H1 (cell line): ENCODE measurements at regions not wholly inside any gene's neighbourhood (a gene's known extent, or its start where the extent isn't known, plus 50 kb on each side); places are given as distances from the start of the nearest gene placed in this dataset.

Experiments used
- CTCF ChIA-PET: fragments of 300-600 bp; sonication (Branson Sonifier 250); formaldehyde crosslinking; loops from one replicate; lab custom pipeline; 2021; ENCODE audit not compliant: partially characterized antibody; lab: Charles Lee
- POLR2A ChIA-PET: fragments of 300-600 bp; sonication (Branson Sonifier 250); formaldehyde crosslinking; loops from one replicate; lab custom pipeline; 2021; ENCODE audit warnings: inconsistent platforms; ENCODE audit not compliant: partially characterized antibody; lab: Charles Lee
- DNase-seq, 2 experiments: peaks; one replicate each; pipeline versions ENCODE4 v3.0.0 to v3.0.0-alpha.2; 2010 to 2022; ENCODE audit warnings: low spot score in 2 of 2, low read depth in 1 of 2, mixed read lengths in 1 of 2
- FAIRE-seq: peaks from 2 replicates; lab custom pipeline; 2011; peaks lifted over from hg19 to GRCh38; lab: Jason Lieb, UNC
- H2AFZ ChIP-seq: 2 replicates; pipeline ENCODE4 v1.8.1; 2012; ENCODE audit warnings: low read length, inconsistent platforms
- H2AK5ac ChIP-seq: 2 replicates; pipeline ENCODE4 v1.6.1; 2013; ENCODE audit warnings: low read depth, low read length
- H2BK120ac ChIP-seq: replicated peaks from 2 replicates; pipeline ENCODE3; 2013; ENCODE audit warnings: low read depth, low read length, inconsistent platforms
- H2BK12ac ChIP-seq: 2 replicates; pipeline ENCODE4 v1.6.1; 2013; ENCODE audit warnings: low read depth, low read length
- H2BK15ac ChIP-seq: 2 replicates; pipeline ENCODE4 v1.6.1; 2013; ENCODE audit warnings: low read length
- H2BK20ac ChIP-seq: 2 replicates; pipeline ENCODE4 v1.6.1; 2013; ENCODE audit warnings: low read length
- H2BK5ac ChIP-seq: 2 replicates; pipeline ENCODE4 v1.6.1; 2013; ENCODE audit warnings: low read depth, low read length
- H3K14ac ChIP-seq: 2 replicates; pipeline ENCODE4 v1.6.1; 2013; ENCODE audit warnings: inconsistent platforms; ENCODE audit not compliant: insufficient read length
- H3K18ac ChIP-seq: 2 replicates; pipeline ENCODE4 v1.6.1; 2013; ENCODE audit warnings: low read length; ENCODE audit errors: extremely low read depth
- H3K23ac ChIP-seq: 2 replicates; pipeline ENCODE4 v1.6.1; 2013; ENCODE audit warnings: inconsistent platforms; ENCODE audit not compliant: insufficient read length
- H3K23me2 ChIP-seq: 2 replicates; pipeline ENCODE4 v1.6.1; 2013; ENCODE audit warnings: low read depth, low read length
- H3K27ac ChIP-seq: 2 replicates; pipeline ENCODE4 v1.6.1; 2011; ENCODE audit warnings: low read depth, low read length, inconsistent platforms
- H3K27me3 ChIP-seq, 4 experiments: replicated peaks in 1 of 4; 1 replicate in 1 of 4; 2 replicates in 3 of 4; pipeline versions ENCODE4 v1.6.1 to v1.8.1; 2011 to 2013; ENCODE audit warnings: low read length in 3 of 4, mild to moderate bottlenecking in 3 of 4, inconsistent platforms in 2 of 4, mixed read lengths in 2 of 4, moderate library complexity in 1 of 4; ENCODE audit not compliant: control insufficient read depth in 3 of 4, insufficient read depth in 3 of 4; ENCODE audit errors: extremely low read depth in 1 of 4
- H3K36me3 ChIP-seq, 4 experiments: 2 replicates each; pipeline versions ENCODE4 v1.6.1 to v1.8.1; 2011 to 2013; ENCODE audit warnings: mild to moderate bottlenecking in 4 of 4, low read length in 3 of 4, moderate library complexity in 2 of 4, control low read depth in 1 of 4, inconsistent platforms in 1 of 4; ENCODE audit not compliant: insufficient read depth in 4 of 4, control insufficient read depth in 2 of 4
- H3K4ac ChIP-seq: replicated peaks from 2 replicates; pipeline ENCODE3; 2013; ENCODE audit warnings: low read length, low read depth, mixed read lengths, inconsistent platforms; ENCODE audit not compliant: insufficient read length
- H3K4me1 ChIP-seq, 4 experiments: replicated peaks in 1 of 4; 1 replicate in 1 of 4; 2 replicates in 3 of 4; pipeline versions ENCODE4 v1.6.1 to v1.8.1; 2011 to 2013; ENCODE audit warnings: low read length in 3 of 4, inconsistent platforms in 2 of 4, mixed read lengths in 1 of 4; ENCODE audit not compliant: insufficient read depth in 4 of 4, control insufficient read depth in 3 of 4
- H3K4me2 ChIP-seq, 2 experiments: 2 replicates each; pipeline versions ENCODE4 v1.6.1 to v1.8.1; 2011 to 2013; ENCODE audit warnings: low read depth in 2 of 2, low read length in 2 of 2, control low read depth in 1 of 2, inconsistent platforms in 1 of 2, mild to moderate bottlenecking in 1 of 2; ENCODE audit not compliant: insufficient read depth in 1 of 2
- H3K4me3 ChIP-seq, 4 experiments: fragments of 200-600, 300-600 bp in 1 of 4; sonication (generic), shearing (Covaris generic), sonication (Bioruptor Twin) in 1 of 4; 2 replicates each; pipeline versions ENCODE4 v1.5.1 to v1.8.1; 2011 to 2016; ENCODE audit warnings: low read length in 4 of 4, low read depth in 3 of 4, control low read depth in 2 of 4, inconsistent platforms in 2 of 4, mild to moderate bottlenecking in 2 of 4, mixed read lengths in 1 of 4, moderate library complexity in 1 of 4; ENCODE audit not compliant: insufficient read depth in 2 of 4; ENCODE audit errors: extremely low read depth in 1 of 4
- H3K56ac ChIP-seq: replicated peaks from 2 replicates; pipeline ENCODE3; 2013; ENCODE audit warnings: low read depth, mild to moderate bottlenecking, mixed read lengths, low read length, inconsistent platforms; ENCODE audit not compliant: insufficient read length
- H3K79me1 ChIP-seq: 2 replicates; pipeline ENCODE4 v1.6.1; 2013; ENCODE audit warnings: low read depth, low read length, control low read depth
- H3K79me2 ChIP-seq, 2 experiments: 2 replicates each; pipeline versions ENCODE4 v1.6.1 to v1.8.1; 2012 to 2013; ENCODE audit warnings: low read length in 2 of 2, mild to moderate bottlenecking in 2 of 2, inconsistent platforms in 1 of 2; ENCODE audit not compliant: insufficient read depth in 2 of 2, control insufficient read depth in 1 of 2
- H3K9ac ChIP-seq, 4 experiments: replicated peaks in 1 of 4; 1 replicate in 1 of 4; 2 replicates in 3 of 4; pipeline versions ENCODE4 v1.6.1 to v1.8.1; 2011 to 2013; ENCODE audit warnings: low read depth in 3 of 4, low read length in 3 of 4, control low read depth in 2 of 4, mild to moderate bottlenecking in 2 of 4, moderate library complexity in 2 of 4, inconsistent platforms in 1 of 4; ENCODE audit errors: extremely low read depth in 1 of 4
- H3K9me3 ChIP-seq, 2 experiments: 2 replicates each; pipeline versions ENCODE4 v1.6.1 to v1.8.1; 2012 to 2013; ENCODE audit warnings: mild to moderate bottlenecking in 2 of 2, moderate library complexity in 2 of 2, control low read depth in 1 of 2, inconsistent platforms in 1 of 2, low read depth in 1 of 2, low read length in 1 of 2, mixed read lengths in 1 of 2; ENCODE audit not compliant: insufficient read depth in 2 of 2
- H4K20me1 ChIP-seq, 2 experiments: replicated peaks in 1 of 2; 2 replicates each; pipeline versions ENCODE3 to v1.8.1; 2011 to 2013; ENCODE audit warnings: inconsistent platforms in 2 of 2, low read length in 2 of 2, mild to moderate bottlenecking in 1 of 2; ENCODE audit not compliant: insufficient read depth in 2 of 2, control insufficient read depth in 1 of 2
- H4K5ac ChIP-seq: 2 replicates; pipeline ENCODE4 v1.6.1; 2013; ENCODE audit warnings: low read length, low read depth, mixed read lengths, inconsistent platforms; ENCODE audit not compliant: insufficient read length
- H4K8ac ChIP-seq: 2 replicates; pipeline ENCODE4 v1.8.0; 2013; ENCODE audit warnings: mild to moderate bottlenecking, moderate library complexity, low read length, inconsistent platforms; ENCODE audit not compliant: insufficient read depth; ENCODE audit errors: extremely low read depth
- H4K91ac ChIP-seq: replicated peaks from 2 replicates; pipeline ENCODE3; 2013; ENCODE audit warnings: low read length, mixed read lengths, inconsistent platforms; ENCODE audit not compliant: insufficient read length
- CBX8 ChIP-seq: fragments of 300-800, 300-1000 bp; sonication (generic); IDR thresholded peaks from 2 replicates; pipeline ENCODE4 v1.7.1; 2016; ENCODE audit warnings: low read depth, low read length, borderline replicate concordance
- CHD1 ChIP-seq: IDR thresholded peaks from 2 replicates; pipeline ENCODE4 v1.6.1; 2012; ENCODE audit warnings: low read depth, low read length, improper control_type of control experiment
- EP300 ChIP-seq, 2 experiments: IDR thresholded peaks; 1 replicate in 1 of 2; 2 replicates in 1 of 2; pipeline ENCODE4 v1.6.1; 2011 to 2012; ENCODE audit warnings: low read depth in 2 of 2, low read length in 2 of 2, mild to moderate bottlenecking in 2 of 2, borderline replicate concordance in 1 of 2, inconsistent platforms in 1 of 2, moderate library complexity in 1 of 2
- HDAC2 ChIP-seq, 2 experiments: fragments of 300-600 bp in 1 of 2; sonication (generic) in 1 of 2; IDR thresholded peaks; 2 replicates each; pipeline ENCODE4 v1.6.1; 2011 to 2012; ENCODE audit warnings: low read depth in 2 of 2, low read length in 2 of 2, mild to moderate bottlenecking in 2 of 2, moderate library complexity in 2 of 2, borderline replicate concordance in 1 of 2, inconsistent platforms in 1 of 2
- KDM1A ChIP-seq: fragments of 200-600, 300-600 bp; sonication (generic); IDR thresholded peaks from 2 replicates; pipeline ENCODE4 v1.7.1; 2016; ENCODE audit warnings: mild to moderate bottlenecking, low read length, borderline replicate concordance
- KDM4A ChIP-seq: IDR thresholded peaks from one replicate; pipeline ENCODE4 v1.7.1; 2012; ENCODE audit warnings: low read depth, mild to moderate bottlenecking, moderate library complexity, low read length, inconsistent platforms; ENCODE audit not compliant: severe bottlenecking
- SIX5 ChIP-seq: IDR thresholded peaks from 2 replicates; pipeline ENCODE4 v1.6.1; 2011; ENCODE audit warnings: mild to moderate bottlenecking, low read depth, low read length
- USF2 ChIP-seq: IDR thresholded peaks from 2 replicates; pipeline ENCODE4 v1.6.1; 2011; ENCODE audit warnings: low read length, improper control_type of control experiment
- YY1 ChIP-seq: IDR thresholded peaks from 2 replicates; pipeline ENCODE4 v1.6.1; 2011; ENCODE audit warnings: low read depth, mild to moderate bottlenecking, low read length

GRCh38 chr5:163889369-163889768 lies 383.9 kb downstream of the MAT2B start:
- H3K79me2 ChIP-seq: no peaks in the 10 kb centered on the region
- no peak overlapping the region for H3K14ac ChIP-seq
- H2BK20ac ChIP-seq: no peak overlapping the region
- H3K4me1 ChIP-seq: peaks cover 0 to 7% (median 1%) of the 10 kb centered on the region in 4 experiments; a peak in 3 of 7 replicates
- H2BK5ac ChIP-seq: no peak overlapping the region
- TF ChIP-seq KDM4A (no peak), SIX5 (no peak), YY1 (no peak), EP300 (IDR thresholded peaks at IDR 0.05; ENCODE audit: borderline replicate concordance in 1 of 2, low read depth in 2 of 2, low read length in 2 of 2) (no peak), CBX8 (no peak), USF2 (no peak), HDAC2 (IDR thresholded peaks at IDR 0.05; ENCODE audit: borderline replicate concordance in 1 of 2, low read depth in 2 of 2, low read length in 2 of 2) (no peak), KDM1A (no peak), CHD1 (no peak)
- TF ChIP-seq, all 59 proteins: peak for 0
- H2AFZ ChIP-seq: no peak overlapping the region
- H3K9me3 ChIP-seq: no peaks in the 10 kb centered on the region
- H3K4me2 ChIP-seq: no peak overlapping the region
- H4K5ac ChIP-seq: no peak overlapping the region
- no peak overlapping the region for H4K91ac ChIP-seq
- DNase-seq: no peak
- H3K27ac ChIP-seq: no peak overlapping the region
- no peak overlapping the region for H4K8ac ChIP-seq
- no peak overlapping the region for H2AK5ac ChIP-seq
- H2BK120ac ChIP-seq: no peak overlapping the region
- H3K79me1 ChIP-seq: no peaks in the 10 kb centered on the region
- no peak overlapping the region for H2BK15ac ChIP-seq
- no peak overlapping the region for H3K23ac ChIP-seq
- H3K4ac ChIP-seq: no peak overlapping the region
- H3K56ac ChIP-seq: no peak overlapping the region
- CTCF ChIA-PET: interaction anchor here (1.4 to 1.7 kb wide), 2 partner anchors 9 to 14 kb away, joined by 4 to 7 read pairs; no protein-coding TSS in a partner anchor
- no peak overlapping the region for H3K4me3 ChIP-seq
- no peaks in the 10 kb centered on the region for H3K27me3 ChIP-seq
- no peak overlapping the region for H2BK12ac ChIP-seq
- no peak for FAIRE-seq
- H3K9ac ChIP-seq: no peak overlapping the region
- no peaks in the 10 kb centered on the region for H3K23me2 ChIP-seq
- H3K18ac ChIP-seq: no peak overlapping the region
- H4K20me1 ChIP-seq: no peaks in the 10 kb centered on the region
- POLR2A ChIA-PET: no interaction called here
- no peaks in the 10 kb centered on the region for H3K36me3 ChIP-seq
